Panc1 (cell line): ENCODE measurements at regions not wholly inside any gene's neighbourhood (a gene's known extent, or its start where the extent isn't known, plus 50 kb on each side); places are given as distances from the start of the nearest gene placed in this dataset.

Experiments
- POLR2AphosphoS5 ChIP-seq: IDR thresholded peaks from 2 replicates; pipeline ENCODE4 v1.6.1; 2012; ENCODE audit warnings: mild to moderate bottlenecking, low read depth, low read length, moderate library complexity
- TF ChIP-seq, protein P1 (sequence below): fragments of 450-650 bp; IDR thresholded peaks from 2 replicates; pipeline ENCODE4 v1.5.1; 2017; ENCODE audit warnings: mild to moderate bottlenecking

DNA sequence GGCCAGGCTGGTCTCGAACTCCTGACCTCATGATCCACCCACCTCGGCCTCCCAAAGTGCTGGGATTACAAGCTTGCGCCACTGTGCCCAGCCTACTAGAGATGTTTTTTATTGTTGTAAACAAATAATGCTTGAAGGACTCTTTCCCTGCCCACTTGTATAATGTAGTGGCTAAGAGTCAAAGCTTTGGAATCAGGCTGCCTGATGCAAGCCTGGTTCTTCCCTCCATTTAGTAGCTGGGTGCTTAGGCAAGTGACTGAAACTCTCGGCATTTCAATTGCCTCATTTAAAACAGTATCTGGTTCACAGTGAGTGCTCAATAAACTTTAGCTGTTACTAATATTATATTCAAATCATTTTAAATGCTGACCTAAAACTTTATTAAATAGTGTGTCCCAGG, 144.2 kb upstream of the FOXN2 start:
- TF ChIP-seq, protein P1, sequence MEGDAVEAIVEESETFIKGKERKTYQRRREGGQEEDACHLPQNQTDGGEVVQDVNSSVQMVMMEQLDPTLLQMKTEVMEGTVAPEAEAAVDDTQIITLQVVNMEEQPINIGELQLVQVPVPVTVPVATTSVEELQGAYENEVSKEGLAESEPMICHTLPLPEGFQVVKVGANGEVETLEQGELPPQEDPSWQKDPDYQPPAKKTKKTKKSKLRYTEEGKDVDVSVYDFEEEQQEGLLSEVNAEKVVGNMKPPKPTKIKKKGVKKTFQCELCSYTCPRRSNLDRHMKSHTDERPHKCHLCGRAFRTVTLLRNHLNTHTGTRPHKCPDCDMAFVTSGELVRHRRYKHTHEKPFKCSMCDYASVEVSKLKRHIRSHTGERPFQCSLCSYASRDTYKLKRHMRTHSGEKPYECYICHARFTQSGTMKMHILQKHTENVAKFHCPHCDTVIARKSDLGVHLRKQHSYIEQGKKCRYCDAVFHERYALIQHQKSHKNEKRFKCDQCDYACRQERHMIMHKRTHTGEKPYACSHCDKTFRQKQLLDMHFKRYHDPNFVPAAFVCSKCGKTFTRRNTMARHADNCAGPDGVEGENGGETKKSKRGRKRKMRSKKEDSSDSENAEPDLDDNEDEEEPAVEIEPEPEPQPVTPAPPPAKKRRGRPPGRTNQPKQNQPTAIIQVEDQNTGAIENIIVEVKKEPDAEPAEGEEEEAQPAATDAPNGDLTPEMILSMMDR, result no peak
- no peak for TF ChIP-seq POLR2AphosphoS5
